ENCODE measurements at regions not wholly inside any gene's neighbourhood (a gene's known extent, or its start where the extent isn't known, plus 50 kb on each side); places are given as distances from the start of the nearest gene placed in this dataset.
"Not testable (repeated sequence)": the region's sequence is repeated elsewhere in the genome, so short reads cannot be mapped to it uniquely, and the experiment has no call there.

DNA sequence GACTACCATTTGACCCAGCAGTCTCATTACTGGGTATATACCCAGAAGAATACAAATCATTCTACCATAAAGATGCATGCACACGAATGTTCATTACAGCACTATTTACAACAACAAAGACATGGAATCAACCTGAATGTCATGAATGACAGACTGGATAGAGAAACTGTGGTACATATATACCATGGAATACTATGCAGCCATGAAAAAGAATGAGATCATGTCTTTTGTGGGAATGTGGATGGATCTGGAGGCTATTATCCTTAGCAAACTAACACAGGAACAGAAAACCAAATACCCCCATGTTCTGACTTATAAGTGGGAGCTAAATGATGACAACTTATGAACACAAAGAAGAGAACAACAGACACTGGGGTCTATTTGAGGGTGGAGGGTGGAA lies 102.7 kb downstream of the SOX3 start:
- not testable (repeated sequence) for TF ChIP-seq POLR2A (IDR thresholded peaks at IDR 0.05; ENCODE audit: low read length); GATA1 (IDR thresholded peaks at IDR 0.05; ENCODE audit: low read depth, low read length)
